ENCODE measurements at regions not wholly inside any gene's neighbourhood (a gene's known extent, or its start where the extent isn't known, plus 50 kb on each side); places are given as distances from the start of the nearest gene placed in this dataset.

DNA sequence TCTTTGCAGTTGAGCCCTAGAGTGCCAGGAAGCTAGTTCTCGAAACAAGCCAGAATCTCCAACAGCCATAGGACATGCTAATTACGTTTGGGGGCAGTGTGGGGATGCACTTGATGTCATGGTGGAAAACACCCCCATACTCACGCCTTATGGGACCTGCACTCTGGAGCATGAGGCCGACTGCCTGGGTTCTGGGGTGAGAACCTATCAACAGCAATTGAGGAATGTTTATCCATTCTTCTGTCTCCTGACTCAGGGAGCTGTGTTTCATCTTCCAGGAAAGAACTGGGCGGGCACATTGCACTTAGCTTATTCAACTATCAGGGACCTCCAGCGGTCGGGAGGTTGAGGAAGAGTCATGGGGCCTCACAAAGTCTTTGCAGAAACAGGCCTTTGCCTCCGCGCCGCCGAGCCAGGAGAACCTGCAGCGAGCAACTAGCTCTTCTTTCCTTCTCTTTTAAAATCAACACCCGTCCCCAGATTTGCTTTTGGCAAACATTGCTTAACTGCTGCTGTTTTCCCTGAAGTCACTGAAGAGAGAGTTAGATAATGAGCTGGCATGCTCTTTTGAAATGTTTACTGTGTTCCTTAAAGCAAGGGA is 226.1 kb upstream of the DIO3 start:
- Histone ChIP-seq H3K36me3 (no peaks in the 10 kb centered on the region), H3K4me1 (ENCODE audit: control insufficient read depth in 1 of 2, insufficient read depth in 1 of 2, low read depth in 1 of 2, low read length in 1 of 2) (no peaks in the 10 kb centered on the region), H3K9me3 (no peaks in the 10 kb centered on the region), H3K27ac (no peak overlapping the region), H3K27me3 (no peaks in the 10 kb centered on the region), H3K4me3 (ENCODE audit: low read depth in 1 of 2, low read length in 1 of 2) (no peak overlapping the region)
- TF ChIP-seq, protein P1, sequence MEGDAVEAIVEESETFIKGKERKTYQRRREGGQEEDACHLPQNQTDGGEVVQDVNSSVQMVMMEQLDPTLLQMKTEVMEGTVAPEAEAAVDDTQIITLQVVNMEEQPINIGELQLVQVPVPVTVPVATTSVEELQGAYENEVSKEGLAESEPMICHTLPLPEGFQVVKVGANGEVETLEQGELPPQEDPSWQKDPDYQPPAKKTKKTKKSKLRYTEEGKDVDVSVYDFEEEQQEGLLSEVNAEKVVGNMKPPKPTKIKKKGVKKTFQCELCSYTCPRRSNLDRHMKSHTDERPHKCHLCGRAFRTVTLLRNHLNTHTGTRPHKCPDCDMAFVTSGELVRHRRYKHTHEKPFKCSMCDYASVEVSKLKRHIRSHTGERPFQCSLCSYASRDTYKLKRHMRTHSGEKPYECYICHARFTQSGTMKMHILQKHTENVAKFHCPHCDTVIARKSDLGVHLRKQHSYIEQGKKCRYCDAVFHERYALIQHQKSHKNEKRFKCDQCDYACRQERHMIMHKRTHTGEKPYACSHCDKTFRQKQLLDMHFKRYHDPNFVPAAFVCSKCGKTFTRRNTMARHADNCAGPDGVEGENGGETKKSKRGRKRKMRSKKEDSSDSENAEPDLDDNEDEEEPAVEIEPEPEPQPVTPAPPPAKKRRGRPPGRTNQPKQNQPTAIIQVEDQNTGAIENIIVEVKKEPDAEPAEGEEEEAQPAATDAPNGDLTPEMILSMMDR (IDR thresholded peaks at IDR 0.05): no peak

DNA sequence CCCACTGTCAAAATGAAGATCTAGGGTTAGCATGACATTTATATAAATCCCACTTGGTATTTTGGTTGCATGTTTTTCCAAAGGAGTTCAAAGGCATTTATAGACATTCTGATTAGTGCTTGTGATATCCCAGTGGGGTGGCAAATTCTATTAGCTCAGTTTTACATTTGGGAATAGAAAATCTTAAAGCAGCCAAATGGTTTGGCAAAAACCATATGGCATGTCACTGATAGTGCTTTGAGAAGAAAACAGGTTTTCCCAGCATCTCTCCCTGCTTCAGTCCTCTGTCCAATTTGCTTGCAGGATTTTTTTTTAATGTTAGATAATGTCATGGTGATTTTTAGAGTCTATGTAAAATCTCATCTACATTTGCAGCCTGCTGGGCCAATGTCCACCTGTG is 225.1 kb upstream of the DIO3 start:
- Histone ChIP-seq H3K9me3 (no peaks in the 10 kb centered on the region), H3K4me1 (ENCODE audit: control insufficient read depth in 1 of 2, insufficient read depth in 1 of 2, low read depth in 1 of 2, low read length in 1 of 2) (no peaks in the 10 kb centered on the region), H3K4me3 (ENCODE audit: low read depth in 1 of 2, low read length in 1 of 2) (no peak overlapping the region), H3K36me3 (no peaks in the 10 kb centered on the region), H3K27ac (no peak overlapping the region), H3K27me3 (no peaks in the 10 kb centered on the region)
- TF ChIP-seq, protein P1 (IDR thresholded peaks at IDR 0.05): no peak

DNA sequence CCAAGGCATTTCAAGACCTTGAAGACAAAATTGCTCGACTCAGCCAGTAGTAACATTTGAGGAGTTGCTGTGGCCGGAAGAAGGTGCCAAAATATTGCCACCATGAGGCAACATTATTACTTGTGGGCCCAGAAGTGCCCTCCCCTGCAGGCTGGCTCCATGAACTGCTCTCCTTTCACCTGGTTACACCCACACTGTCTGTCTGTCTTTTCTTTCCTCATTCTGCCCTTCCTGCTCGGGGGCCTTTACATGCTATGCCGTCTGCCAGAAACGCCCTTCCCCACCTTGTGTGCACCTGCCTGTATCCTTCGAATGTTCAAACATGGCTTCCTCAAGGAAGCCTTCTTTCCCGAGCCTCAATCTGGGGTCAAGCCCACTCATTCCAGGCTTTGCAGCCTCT is 224.2 kb upstream of the DIO3 start:
- Histone ChIP-seq H3K9me3 (no peaks in the 10 kb centered on the region), H3K4me3 (ENCODE audit: low read depth in 1 of 2, low read length in 1 of 2) (no peak overlapping the region), H3K27me3 (no peaks in the 10 kb centered on the region), H3K27ac (no peak overlapping the region), H3K4me1 (ENCODE audit: control insufficient read depth in 1 of 2, insufficient read depth in 1 of 2, low read depth in 1 of 2, low read length in 1 of 2) (no peaks in the 10 kb centered on the region), H3K36me3 (no peaks in the 10 kb centered on the region)
- TF ChIP-seq, protein P1 (IDR thresholded peaks at IDR 0.05): no peak

DNA sequence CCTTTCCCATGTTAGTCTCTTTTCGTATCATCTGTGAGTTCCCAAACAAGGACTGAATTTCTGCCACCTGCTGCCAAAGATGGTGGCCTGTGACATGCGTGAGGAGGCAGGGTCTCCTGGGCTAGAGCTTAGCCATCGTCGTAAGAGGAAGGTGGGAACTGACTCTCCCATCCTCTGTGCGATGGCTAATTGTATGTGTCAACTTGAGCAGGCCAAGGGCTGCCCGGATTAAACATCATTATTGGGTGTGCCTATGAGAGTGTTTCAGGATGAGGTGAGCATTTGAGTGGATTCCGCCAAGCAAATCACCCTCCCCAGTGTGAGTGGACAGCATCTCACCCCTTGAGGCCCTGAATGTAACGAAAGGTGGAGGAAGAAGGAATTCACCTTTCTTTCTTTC is 220.7 kb upstream of the DIO3 start:
- no peaks in the 10 kb centered on the region for H3K4me1 ChIP-seq (ENCODE audit: control insufficient read depth in 1 of 2, insufficient read depth in 1 of 2, low read depth in 1 of 2, low read length in 1 of 2)
- TF ChIP-seq, protein P1 (IDR thresholded peaks at IDR 0.05): no peak
- H3K9me3 ChIP-seq: no peaks in the 10 kb centered on the region
- no peak overlapping the region for H3K27ac ChIP-seq
- H3K4me3 ChIP-seq (ENCODE audit: low read depth in 1 of 2, low read length in 1 of 2): no peak overlapping the region
- no peaks in the 10 kb centered on the region for H3K27me3 ChIP-seq
- no peaks in the 10 kb centered on the region for H3K36me3 ChIP-seq

DNA sequence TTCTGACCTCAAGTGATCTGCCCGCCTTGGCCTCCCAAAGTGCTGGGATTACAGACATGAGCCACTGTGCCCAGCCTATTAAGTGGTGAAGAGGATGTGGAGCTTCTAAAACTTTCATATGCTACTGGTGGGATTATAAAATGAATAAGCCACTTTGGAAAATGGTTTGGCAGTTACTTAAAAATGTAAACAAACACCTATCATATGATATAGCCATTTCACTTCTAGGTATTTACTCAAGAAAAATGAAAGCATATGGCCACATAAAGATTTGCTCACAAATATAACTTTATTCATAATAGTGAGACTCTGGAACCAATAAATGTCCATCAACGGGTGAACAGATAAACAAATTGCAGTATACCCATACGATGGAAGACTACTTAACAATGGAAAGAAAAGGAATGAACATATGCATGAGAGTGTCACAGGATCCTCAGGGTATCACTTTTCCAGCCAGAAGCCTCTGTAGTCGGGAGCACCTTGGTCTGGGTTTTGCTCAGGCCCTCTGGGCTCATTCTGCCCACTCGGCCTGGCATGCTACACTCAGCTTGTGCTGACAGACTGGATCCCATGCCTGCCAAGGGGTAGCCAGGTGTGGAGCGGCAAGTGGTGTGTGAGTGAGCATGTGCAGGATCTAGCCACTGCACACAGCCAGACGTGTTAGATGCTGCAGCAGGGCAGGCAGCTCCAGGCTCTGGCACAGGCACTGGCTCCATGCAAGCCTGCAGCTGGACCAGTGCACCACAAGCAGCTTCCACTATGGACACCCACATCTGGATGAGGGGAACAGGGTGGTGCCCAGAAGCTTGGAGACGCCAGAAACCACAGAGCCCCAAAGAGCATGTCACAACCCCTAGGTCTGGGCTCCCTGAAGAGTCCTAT is 213.2 kb upstream of the DIO3 start:
- H3K4me1 ChIP-seq (ENCODE audit: control insufficient read depth in 1 of 2, insufficient read depth in 1 of 2, low read depth in 1 of 2, low read length in 1 of 2): no peaks in the 10 kb centered on the region
- TF ChIP-seq, protein P1 (IDR thresholded peaks at IDR 0.05): no peak

More for the DNA sequence above, 213.2 kb upstream of the DIO3 start:
- H3K27ac ChIP-seq: no peak overlapping the region
- H3K36me3 ChIP-seq: no peaks in the 10 kb centered on the region
- H3K27me3 ChIP-seq: no peaks in the 10 kb centered on the region
- no peak overlapping the region for H3K4me3 ChIP-seq (ENCODE audit: low read depth in 1 of 2, low read length in 1 of 2)
- no peaks in the 10 kb centered on the region for H3K9me3 ChIP-seq
